K562 (cell line): ENCODE measurements at regions not wholly inside any gene's neighbourhood (a gene's known extent, or its start where the extent isn't known, plus 50 kb on each side); places are given as distances from the start of the nearest gene placed in this dataset.

Source experiments
- JUND ChIP-seq, 2 experiments: IDR thresholded peaks; 2 replicates in 1 of 2; 3 replicates in 1 of 2; pipeline ENCODE4 v1.6.1; 2011; ENCODE audit warnings: borderline replicate concordance in 2 of 2, low read depth in 2 of 2, low read length in 2 of 2, improper control_type of control experiment in 1 of 2, missing biosample characterization in 1 of 2, missing genetic modification characterization in 1 of 2, missing genetic modification reagents in 1 of 2
- POLR2AphosphoS5 ChIP-seq: IDR thresholded peaks from 2 replicates; pipeline ENCODE4 v1.6.1; 2011; ENCODE audit warnings: mild to moderate bottlenecking, low read depth, low read length, moderate library complexity; ENCODE audit not compliant: control insufficient read depth, insufficient read depth
- ZNF354B ChIP-seq: fragments of 250-450 bp; sonication (Bioruptor Pico); IDR thresholded peaks from 2 replicates; pipeline ENCODE4 v1.4.0; 2020
- TF ChIP-seq, protein P1 (sequence below): IDR thresholded peaks from 2 replicates; pipeline ENCODE4 v1.6.1; 2011; ENCODE audit not compliant: insufficient read length; ENCODE audit errors: extremely low read depth

DNA sequence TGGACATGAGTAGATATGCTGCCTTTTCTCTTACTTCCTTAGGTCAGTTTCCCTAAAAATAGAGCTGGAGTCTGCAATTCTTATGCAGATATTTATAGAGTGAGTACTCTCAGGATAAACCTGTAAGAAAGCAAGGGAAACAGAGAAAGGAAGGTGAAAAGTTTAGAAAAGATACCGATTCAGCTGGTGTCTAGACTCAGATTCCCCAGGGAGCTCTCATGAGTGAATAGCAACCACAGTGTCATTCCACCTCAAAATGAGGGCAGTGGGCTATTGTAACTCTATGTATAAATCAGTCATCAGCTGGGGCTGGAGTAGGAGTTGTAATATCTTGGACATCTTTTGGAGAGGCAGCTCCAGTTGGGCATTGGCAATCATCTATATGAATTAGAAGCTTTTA lies 1485.1 kb upstream of the TMEFF2 start:
- TF ChIP-seq, protein P1, sequence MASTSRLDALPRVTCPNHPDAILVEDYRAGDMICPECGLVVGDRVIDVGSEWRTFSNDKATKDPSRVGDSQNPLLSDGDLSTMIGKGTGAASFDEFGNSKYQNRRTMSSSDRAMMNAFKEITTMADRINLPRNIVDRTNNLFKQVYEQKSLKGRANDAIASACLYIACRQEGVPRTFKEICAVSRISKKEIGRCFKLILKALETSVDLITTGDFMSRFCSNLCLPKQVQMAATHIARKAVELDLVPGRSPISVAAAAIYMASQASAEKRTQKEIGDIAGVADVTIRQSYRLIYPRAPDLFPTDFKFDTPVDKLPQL = no peak
- no peak for TF ChIP-seq ZNF354B (CRISPR knock-in tag)
- no peak for TF ChIP-seq JUND (IDR thresholded peaks at IDR 0.05; ENCODE audit: borderline replicate concordance, low read depth, low read length)
- no peak for TF ChIP-seq JUND (tag; IDR thresholded peaks at IDR 0.05; ENCODE audit: borderline replicate concordance, low read depth, low read length)
- no peak for TF ChIP-seq POLR2AphosphoS5
